GM13977 (cell line): ENCODE measurements at regions not wholly inside any gene's neighbourhood (a gene's known extent, or its start where the extent isn't known, plus 50 kb on each side); places are given as distances from the start of the nearest gene placed in this dataset.

Experiments
- DNase-seq: peaks from one replicate; pipeline ENCODE4 v3.0.0; 2012; ENCODE audit warnings: low spot score
- in situ Hi-C: fragments of 300-500 bp; cut with MboI; formaldehyde crosslinking; loops from one replicate; pipeline ENCODE4 v1.12.0; 2022; ENCODE audit warnings: low sequenced_read_pairs, low pct_unique_long_range_greater_than_20kb, mixed read lengths, inconsistent platforms; ENCODE audit not compliant: unreplicated experiment
- TF ChIP-seq, protein P1 (sequence below): IDR thresholded peaks from 2 replicates; pipeline ENCODE4 v1.5.1; 2012; ENCODE audit warnings: mild to moderate bottlenecking, control low read depth; ENCODE audit not compliant: insufficient read depth; ENCODE audit errors: extremely low read depth, missing control alignments

- TF ChIP-seq, protein P1, sequence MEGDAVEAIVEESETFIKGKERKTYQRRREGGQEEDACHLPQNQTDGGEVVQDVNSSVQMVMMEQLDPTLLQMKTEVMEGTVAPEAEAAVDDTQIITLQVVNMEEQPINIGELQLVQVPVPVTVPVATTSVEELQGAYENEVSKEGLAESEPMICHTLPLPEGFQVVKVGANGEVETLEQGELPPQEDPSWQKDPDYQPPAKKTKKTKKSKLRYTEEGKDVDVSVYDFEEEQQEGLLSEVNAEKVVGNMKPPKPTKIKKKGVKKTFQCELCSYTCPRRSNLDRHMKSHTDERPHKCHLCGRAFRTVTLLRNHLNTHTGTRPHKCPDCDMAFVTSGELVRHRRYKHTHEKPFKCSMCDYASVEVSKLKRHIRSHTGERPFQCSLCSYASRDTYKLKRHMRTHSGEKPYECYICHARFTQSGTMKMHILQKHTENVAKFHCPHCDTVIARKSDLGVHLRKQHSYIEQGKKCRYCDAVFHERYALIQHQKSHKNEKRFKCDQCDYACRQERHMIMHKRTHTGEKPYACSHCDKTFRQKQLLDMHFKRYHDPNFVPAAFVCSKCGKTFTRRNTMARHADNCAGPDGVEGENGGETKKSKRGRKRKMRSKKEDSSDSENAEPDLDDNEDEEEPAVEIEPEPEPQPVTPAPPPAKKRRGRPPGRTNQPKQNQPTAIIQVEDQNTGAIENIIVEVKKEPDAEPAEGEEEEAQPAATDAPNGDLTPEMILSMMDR, result no peak
- DNase-seq, result no peak
- in situ Hi-C loops, result no loop called here
Measured at GRCh38 chr6:23114812-23115504, 545.6 kb downstream of the HDGFL1 start.

DNA sequence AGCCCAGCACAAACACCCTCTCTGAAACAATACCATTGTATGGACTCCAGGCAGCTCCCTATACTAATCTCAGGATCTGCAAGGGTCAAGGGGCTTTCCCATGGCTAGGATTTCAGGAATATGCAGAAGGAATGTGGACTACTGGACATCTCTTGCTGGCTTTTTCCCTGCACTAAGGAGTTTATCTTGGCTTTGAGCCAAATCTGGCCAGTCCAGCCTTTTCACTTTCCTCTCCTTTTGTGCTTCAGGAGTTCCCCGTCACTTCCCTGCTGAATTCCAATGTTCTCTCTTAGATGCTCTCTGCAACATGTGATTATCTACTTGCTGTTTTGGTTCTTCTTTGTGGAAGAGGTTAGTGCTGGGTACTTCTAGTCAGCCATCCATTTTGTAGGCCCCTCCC is 568.2 kb downstream of the HDGFL1 start:
- DNase-seq, result no peak
- TF ChIP-seq, protein P1, result no peak
- in situ Hi-C loops, result no loop called here

- in situ Hi-C loops, result no loop called here
- no peak for DNase-seq
- TF ChIP-seq, protein P1, result no peak
Measured at GRCh38 chr6:23140871-23141270, 571.5 kb downstream of the HDGFL1 start.

GRCh38 chr6:23145781-23146180 is 576.4 kb downstream of the HDGFL1 start:
- TF ChIP-seq, protein P1, result no peak
- in situ Hi-C loops, result no loop called here
- DNase-seq, result no peak

DNA sequence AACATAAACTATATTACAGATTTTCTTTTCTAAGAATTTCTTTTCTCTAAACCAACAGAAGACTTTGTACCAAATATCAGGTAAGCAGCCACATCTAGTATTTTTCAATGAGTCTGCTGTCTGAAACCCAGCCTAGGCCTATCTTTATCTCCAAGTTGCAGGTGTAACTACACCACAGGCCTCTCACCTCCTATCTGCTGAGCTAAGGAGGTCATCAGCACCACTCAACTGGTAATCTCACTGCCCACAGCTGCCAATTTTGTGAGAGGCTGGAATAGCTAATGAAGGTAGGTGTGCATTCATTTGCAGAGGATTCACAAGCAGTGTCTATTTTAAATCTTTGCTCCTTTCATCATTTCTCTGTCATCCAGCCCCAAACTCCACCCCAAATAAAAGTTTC is 584.8 kb downstream of the HDGFL1 start:
- DNase-seq, result no peak
- in situ Hi-C loops, result no loop called here
- TF ChIP-seq, protein P1, result no peak

GRCh38 chr6:23170049-23170448 is 600.7 kb downstream of the HDGFL1 start:
- DNase-seq, result no peak
- TF ChIP-seq, protein P1, result no peak
- in situ Hi-C loops, result no loop called here
